Right renal cortex interstitium (tissue), 3 donors: ENCODE measurements at regions not wholly inside any gene's neighbourhood (a gene's known extent, or its start where the extent isn't known, plus 50 kb on each side); places are given as distances from the start of the nearest gene placed in this dataset.

Experiments used
- DNase-seq, 3 donors: peaks; one replicate each; pipeline ENCODE4 v3.0.0-alpha.2; 2013; ENCODE audit warnings: low read depth in 3 of 3, low spot score in 2 of 3

GRCh38 chr14:49970474-49971147 lies 77.7 kb downstream of the ARF6 start:
- DNase-seq = no peak

GRCh38 chr14:49971156-49972130 lies 78.6 kb downstream of the ARF6 start:
- DNase-seq = no peak

GRCh38 chr14:49972131-49972671 lies 79.3 kb downstream of the ARF6 start:
- DNase-seq = no peak

GRCh38 chr14:49972823-49973222 lies 79.9 kb downstream of the ARF6 start:
- no peak for DNase-seq

- DNase-seq = no peak
Measured at GRCh38 chr14:49975276-49975675, 82.4 kb downstream of the ARF6 start.

DNA sequence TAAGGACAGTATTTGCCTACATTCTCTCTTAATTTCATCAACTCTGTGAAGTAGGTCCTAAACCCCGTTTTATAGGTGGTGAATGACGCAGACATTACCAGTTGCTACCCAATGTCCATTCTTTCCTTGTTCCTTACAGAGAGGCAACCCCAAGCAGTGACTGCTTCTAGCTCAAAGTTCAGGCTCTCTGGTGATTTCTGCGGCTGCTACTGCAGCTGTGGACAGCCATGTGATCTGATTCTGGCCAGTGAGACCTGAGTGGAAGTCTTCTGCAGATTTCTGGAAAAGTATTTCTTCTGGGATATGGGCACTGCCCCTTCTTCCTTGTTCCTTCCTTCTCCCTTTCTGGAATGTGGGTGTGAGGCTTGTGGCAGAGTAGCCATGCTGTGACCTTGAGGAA lies 82.9 kb downstream of the ARF6 start:
- DNase-seq = no peak

DNA sequence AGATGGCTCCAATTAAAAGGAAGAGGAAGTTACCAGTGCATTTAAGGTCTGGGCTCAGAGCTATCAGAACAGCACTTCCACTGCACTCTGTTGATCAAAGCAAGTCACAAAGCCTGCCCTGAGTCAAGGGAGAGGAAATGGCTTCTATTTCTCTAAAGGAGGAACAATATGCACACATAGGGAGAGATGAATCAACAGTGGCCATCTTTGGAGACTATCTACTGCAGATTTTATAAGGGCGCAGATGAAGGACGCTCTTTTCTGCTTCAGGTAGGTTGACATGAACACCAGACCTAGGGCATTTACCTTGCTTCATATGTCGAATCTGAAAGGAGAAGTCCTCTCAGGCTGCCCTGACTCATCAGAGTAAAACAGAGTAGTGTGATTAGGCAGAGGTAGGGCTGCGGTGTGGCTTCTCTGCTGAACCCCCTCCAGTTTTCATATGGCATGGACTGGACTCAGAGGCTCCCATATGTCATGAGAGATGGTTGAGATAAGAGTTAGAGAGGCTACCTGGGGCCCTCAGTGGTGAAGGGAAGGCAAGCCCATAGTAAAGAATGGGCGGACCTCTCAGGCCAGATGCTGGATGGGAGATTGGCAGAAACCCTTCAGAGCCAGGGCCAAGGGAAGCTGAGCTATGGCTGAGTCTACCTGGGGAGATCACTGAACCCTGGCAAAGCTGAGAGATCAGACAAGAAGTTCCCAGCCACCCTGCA lies 84.4 kb downstream of the ARF6 start:
- DNase-seq = no peak

DNA sequence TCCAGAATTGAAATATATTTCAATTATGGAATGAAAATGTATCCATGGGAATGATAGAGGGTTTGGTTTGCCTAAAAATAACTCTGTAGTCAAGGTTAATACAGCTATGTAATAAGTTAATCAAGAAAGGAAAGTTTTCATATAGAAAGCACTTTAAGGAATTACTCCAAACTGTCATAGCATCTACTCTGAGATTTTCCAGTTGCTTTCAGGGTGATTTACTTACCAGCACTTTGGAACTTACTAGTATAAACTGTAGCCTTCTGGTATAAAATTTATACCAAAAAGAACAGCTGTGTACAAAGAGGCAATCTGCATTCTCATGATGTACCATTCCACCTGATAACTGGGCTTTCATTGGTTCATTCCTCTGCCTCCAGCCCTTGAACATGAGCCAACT lies 87.1 kb downstream of the ARF6 start:
- DNase-seq = no peak

GRCh38 chr14:49982082-49982481 lies 89.2 kb downstream of the ARF6 start:
- DNase-seq = no peak

DNA sequence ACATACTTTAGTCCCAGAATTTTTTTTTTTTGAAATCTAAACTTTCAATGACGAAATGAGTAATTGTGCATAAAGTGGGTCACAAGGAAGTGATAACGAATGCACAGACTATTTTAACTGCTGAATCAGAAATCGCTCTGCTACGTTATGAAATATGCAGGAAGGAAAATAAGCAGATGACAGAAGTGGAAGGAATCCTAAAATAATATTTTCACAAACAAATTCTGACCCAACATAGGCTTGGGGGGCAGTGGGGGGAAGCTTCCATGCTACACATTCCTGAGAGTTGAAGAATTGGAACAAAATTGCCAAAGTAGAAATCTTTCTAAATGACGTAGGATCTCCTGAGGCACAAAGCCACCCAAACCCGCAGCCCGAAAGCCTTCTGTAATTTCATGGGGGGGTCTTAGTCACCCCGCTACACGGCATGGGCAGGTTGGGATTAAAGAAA lies 89.6 kb downstream of the ARF6 start:
- DNase-seq = no peak

- no peak for DNase-seq
Measured at GRCh38 chr14:49984424-49984823, 91.5 kb downstream of the ARF6 start.

DNA sequence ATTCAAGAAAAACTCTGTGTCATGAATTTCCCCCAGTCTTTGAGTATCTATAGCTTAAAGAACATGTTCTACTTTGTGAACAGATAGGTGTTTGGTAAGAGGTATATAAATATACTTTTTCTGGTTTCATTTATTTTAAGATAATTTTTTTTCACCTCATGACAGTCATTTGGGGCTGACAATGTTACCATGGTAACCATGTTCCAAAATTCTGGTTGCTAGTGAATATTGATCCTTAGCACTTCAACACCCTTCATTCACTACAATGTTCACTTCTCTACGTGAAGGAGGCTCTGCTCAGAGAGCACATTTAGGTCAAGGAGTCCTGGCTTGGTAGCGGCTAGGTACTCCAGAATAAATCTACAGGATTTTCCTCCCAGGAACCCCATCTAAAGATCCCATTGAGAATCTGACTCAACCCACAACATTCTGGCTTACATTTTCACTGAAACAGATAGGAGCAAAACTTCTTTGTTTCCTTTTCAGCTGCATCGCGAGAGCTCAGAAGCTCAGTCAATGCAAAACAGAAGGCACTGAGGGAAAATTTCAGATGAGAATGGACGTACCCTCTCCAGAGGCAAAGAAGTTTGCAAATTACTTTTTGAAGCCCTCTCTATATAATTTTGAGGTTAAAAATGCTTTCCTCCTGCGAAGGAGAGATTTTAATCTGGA lies 93.6 kb downstream of the ARF6 start:
- no peak for DNase-seq

GRCh38 chr14:49988080-49988990 lies 95.5 kb downstream of the ARF6 start:
- no peak for DNase-seq

DNA sequence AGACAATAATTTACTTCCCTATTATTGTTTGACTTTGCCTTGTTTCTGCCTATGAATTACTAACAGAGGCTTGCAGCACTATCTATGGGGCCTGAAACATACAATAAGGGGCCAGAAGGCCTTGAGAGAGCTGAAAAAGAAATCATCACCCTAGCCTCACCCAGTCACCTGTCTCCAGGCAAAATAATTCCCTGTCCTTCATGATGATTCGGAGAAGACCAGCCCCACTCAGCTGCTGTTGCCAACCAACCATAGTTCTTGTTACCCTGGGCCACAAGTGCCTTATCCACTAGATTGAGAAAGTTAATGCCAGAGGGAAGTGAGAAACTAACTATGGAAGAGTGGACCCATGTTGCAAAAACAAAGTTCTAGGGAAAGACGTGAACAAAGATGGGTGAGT lies 97.1 kb downstream of the ARF6 start:
- no peak for DNase-seq

DNA sequence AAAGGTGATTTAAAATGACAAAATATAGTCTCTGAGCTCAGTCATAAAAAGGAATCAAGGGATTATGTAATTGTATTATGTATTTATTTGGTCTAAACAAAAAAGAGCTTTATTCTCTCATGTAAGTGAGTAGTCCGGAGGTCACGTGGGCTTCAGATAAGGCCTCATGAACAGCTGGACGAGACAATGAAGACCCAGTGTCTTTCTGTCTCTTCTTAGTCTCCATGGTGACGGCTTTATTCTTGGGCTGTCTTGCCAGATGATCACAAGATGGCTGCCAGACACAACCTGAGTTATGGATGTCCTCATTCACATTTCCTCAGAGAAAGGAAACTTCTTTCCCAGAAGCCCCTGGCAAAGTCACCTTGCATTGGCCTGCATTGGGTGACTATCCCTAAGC lies 98.6 kb downstream of the ARF6 start:
- DNase-seq = no peak

- no peak for DNase-seq
Measured at GRCh38 chr14:49992036-49992435, 99.2 kb downstream of the ARF6 start.

DNA sequence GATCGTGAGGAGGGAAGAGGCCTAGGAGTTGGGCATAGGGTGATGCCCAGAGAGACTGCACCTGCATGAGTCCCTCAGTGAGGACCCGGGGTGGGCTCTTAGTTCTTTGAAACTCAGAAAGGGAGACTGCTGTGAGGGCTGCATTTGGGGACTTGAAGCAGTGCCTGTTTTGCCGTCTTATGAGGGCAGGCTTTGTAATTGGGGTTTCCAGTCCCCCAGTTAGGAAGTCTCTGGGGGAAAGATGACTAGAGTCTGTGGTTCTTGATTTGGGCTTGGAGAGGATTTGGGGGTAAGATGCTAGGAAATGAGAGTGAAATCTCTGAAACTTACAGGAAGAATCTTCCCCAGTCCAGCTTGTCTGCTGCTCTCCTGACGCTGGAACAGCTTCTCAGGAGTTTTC lies 99.6 kb downstream of the ARF6 start:
- DNase-seq = no peak

- no peak for DNase-seq
Measured at GRCh38 chr14:49992901-49993339, 100.0 kb downstream of the ARF6 start.

GRCh38 chr14:49993565-49993964 lies 100.7 kb downstream of the ARF6 start:
- no peak for DNase-seq
